ENCODE measurements at regions not wholly inside any gene's neighbourhood (a gene's known extent, or its start where the extent isn't known, plus 50 kb on each side); places are given as distances from the start of the nearest gene placed in this dataset.

GRCh38 chr4:108272986-108273385, 104.3 kb upstream of the LEF1 start:
- TF ChIP-seq CTCF (IDR thresholded peaks at IDR 0.05 in 8 of 11, conservative IDR thresholded peaks at IDR 0.05 in 3 of 11) (no peak), POLR2AphosphoS5 (IDR thresholded peaks at IDR 0.05) (no peak), POLR2A (IDR thresholded peaks at IDR 0.05) (no peak)
